Stimulated activated CD4-positive, alpha-beta T cell treated with anti-CD3 and anti-CD28 coated beads, TNF-alpha, amount 100 ng/mL, for 48 hours (primary cell): ENCODE measurements at regions not wholly inside any gene's neighbourhood (a gene's known extent, or its start where the extent isn't known, plus 50 kb on each side); places are given as distances from the start of the nearest gene placed in this dataset.

ENCODE experiments used
- DNase-seq, 3 donors: peaks; one replicate each; pipeline ENCODE4 v3.0.0-alpha.2; 2020; ENCODE audit warnings: low read depth in 3 of 3

GRCh38 chr3:194279701-194280360, 71.3 kb downstream of the CPN2 start:
- no peak for DNase-seq

DNA sequence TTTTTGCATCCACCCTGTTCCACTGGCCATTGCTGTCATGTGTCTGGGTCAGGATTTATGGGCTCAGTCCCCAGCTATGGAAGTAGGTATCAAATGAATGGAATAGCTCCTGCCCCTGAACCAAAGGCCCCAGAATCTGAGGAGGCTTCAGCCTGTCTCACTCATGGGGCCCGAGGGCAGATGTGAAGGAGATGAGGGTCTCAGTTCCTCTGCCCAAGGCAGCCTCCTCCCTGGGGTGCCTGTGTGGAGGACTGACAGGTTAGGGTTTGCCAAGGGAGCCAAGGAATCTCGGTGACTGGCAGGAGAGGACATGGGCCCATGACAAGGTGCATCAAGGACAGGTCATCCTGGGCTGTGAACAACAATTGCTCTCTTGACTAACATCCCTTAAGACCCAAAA, 70.4 kb downstream of the CPN2 start:
- no peak for DNase-seq

GRCh38 chr3:194281306-194281705, 69.8 kb downstream of the CPN2 start:
- no peak for DNase-seq

DNA sequence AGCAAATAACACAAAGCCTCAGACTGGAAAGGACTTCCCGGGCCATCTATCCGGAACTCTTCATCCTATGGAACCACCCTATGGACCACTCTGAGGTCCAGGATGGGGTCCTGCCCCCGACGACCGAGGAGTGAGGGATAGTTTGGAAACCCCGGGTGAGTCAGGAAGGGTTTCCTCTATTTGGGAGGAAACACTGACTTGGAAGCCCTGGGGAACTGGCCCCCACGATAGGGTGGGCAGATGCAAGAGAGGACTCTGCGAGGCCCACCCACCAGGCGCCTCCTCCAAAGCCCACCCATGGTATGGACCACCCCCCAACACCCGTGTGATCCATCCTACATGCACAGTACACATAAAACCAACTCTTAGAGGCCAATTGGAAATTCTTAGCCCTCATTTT, 69.4 kb downstream of the CPN2 start:
- DNase-seq: no peak

GRCh38 chr3:194282436-194283122, 68.5 kb downstream of the CPN2 start:
- no peak for DNase-seq

DNA sequence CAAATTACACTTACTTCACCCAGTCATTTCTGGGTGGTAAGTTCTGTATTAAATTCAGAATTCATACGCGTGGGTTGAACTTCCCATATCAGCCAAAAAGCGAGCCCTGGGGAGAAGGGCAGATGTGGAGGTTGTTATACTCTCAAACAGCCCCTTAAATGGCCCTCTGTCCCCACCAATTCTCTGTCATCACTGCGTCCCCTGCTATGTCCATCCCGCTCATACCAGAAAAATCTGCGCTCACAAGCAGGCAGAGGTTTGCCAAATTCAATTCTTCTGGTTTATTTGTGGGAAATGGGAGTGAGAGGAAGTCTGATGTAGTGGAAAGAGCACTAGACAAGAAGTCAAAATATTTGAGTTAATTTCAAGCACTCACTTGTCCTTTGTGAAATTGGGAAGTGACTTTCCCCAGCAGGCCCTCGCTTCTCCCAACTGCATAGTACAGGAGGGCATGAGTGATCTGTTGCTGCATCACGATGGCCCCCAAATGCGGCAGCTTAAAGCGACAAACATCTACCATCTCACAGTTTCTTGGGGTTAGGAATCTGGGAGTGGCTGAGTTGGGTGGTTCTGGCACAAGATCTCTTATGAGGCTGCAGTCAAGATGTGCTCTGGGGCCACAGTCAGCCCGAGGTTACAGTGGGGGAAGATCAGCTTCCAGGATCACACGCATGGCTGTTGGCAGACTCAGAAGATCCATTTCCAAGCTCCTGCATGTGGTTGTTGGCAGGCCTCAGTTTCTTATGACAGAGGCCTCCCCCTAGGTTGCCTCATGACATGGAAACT, 67.7 kb downstream of the CPN2 start:
- DNase-seq: no peak

DNA sequence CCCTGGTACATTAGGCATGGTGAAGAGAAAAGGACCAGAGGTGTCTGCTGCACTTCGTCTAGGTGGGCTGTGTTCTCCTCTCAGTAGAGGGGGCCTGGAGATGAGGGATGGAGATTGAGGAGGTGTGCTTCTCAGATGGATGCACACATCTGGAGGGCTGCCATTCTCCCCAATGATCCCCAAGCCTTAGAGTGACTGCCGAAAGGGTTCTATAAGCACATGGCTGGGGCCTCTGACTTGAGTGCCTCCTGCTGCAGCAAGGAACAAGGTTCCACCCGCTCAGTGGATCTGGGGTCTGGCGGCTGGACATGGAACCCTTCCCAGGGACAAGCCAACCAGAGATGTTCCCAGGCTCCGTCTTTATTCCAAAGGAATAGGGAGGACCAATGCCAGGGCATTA, 66.8 kb downstream of the CPN2 start:
- DNase-seq: no peak

- no peak for DNase-seq
These were observed 65.9 kb downstream of the CPN2 start for GRCh38 chr3:194285024-194285849.

- DNase-seq: no peak
These were observed 65.3 kb downstream of the CPN2 start for GRCh38 chr3:194285850-194286197.

GRCh38 chr3:194286375-194287146, 64.6 kb downstream of the CPN2 start:
- DNase-seq: no peak

DNA sequence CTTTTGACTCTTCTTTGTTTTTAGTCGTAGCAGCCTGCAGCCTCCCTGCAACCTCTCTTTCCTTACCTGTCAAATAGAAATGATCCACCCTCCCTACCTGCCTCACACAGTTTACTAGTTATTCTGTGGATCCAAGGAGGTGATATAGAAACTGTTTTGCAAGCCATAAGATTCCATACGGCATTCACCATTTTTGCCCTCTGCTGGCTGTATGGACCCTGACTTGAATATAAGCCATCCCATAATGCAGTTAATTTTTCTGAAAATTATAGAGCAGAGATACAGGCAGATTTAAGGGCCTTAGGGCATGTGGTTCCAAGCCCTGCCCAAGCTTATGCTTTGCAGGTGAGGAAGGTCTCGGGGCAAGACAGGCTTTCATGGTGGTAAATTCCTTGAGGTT, 63.8 kb downstream of the CPN2 start:
- DNase-seq: no peak

GRCh38 chr3:194287977-194288706, 63.0 kb downstream of the CPN2 start:
- no peak for DNase-seq
